Liver (tissue), 3 donors: ENCODE measurements at regions not wholly inside any gene's neighbourhood (a gene's known extent, or its start where the extent isn't known, plus 50 kb on each side); places are given as distances from the start of the nearest gene placed in this dataset.

Source experiments
- FOXA1 ChIP-seq: IDR thresholded peaks from 2 replicates; pipeline ENCODE4 v1.6.1; 2016; ENCODE audit warnings: antibody characterized with exemption
- JUND ChIP-seq, 2 donors: IDR thresholded peaks; 2 replicates each; pipeline ENCODE4 v1.6.1; 2016; ENCODE audit warnings: antibody characterized with exemption in 2 of 2
- RAD21 ChIP-seq, 2 donors: IDR thresholded peaks; 2 replicates each; pipeline ENCODE4 v1.6.1; 2016; ENCODE audit warnings: antibody characterized with exemption in 2 of 2, mild to moderate bottlenecking in 2 of 2
- SP1 ChIP-seq: IDR thresholded peaks from 2 replicates; pipeline ENCODE4 v1.6.1; 2018; ENCODE audit warnings: antibody characterized with exemption, mild to moderate bottlenecking
- TAF1 ChIP-seq: conservative IDR thresholded peaks from 2 replicates; pipeline ENCODE4 v1.6.1; 2016; ENCODE audit warnings: antibody characterized with exemption, mild to moderate bottlenecking
- YY1 ChIP-seq: IDR thresholded peaks from 2 replicates; pipeline ENCODE4 v1.6.1; 2016; ENCODE audit warnings: antibody characterized with exemption, mild to moderate bottlenecking
- TF ChIP-seq, protein P1 (sequence below): fragments of 150-350 bp; IDR thresholded peaks from 2 replicates; pipeline ENCODE4 v1.5.1; 2017; ENCODE audit warnings: improper control_type of control experiment, low read depth, low read length; ENCODE audit not compliant: missing input control
- TF ChIP-seq, protein P2 (sequence below): IDR thresholded peaks from 2 replicates; pipeline ENCODE4 v1.6.1; 2016; ENCODE audit warnings: antibody characterized with exemption, mild to moderate bottlenecking
- TF ChIP-seq, protein P3 (sequence below): IDR thresholded peaks from 2 replicates; pipeline ENCODE4 v1.6.1; 2016; ENCODE audit warnings: antibody characterized with exemption
- TF ChIP-seq, protein P4 (sequence below): IDR thresholded peaks from 2 replicates; pipeline ENCODE4 v1.6.1; 2016; ENCODE audit warnings: antibody characterized with exemption
- TF ChIP-seq, protein P5 (sequence below): IDR thresholded peaks from 2 replicates; pipeline ENCODE4 v1.6.1; 2016; ENCODE audit warnings: antibody characterized with exemption
- donor health status: healthy.
- donor health status: healthy.

DNA sequence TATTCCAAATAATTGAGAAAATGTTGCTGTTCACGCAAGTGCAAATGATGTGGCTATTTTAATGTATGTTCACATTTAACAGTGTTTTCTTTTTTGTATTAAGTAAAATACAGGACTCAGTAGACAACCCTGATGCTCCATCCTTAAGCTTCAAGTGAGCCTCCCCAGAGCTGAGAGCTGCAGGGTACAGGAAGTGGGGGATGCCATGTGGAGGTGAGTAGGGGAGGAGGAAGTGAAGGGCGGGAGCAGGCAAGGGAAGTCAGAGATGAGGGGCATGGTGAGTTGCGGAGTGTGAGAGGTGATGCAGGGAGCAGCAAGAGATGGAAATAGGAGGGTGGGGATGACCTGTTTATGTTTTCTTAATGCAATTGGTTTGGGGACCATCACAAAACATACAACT is 711.0 kb downstream of the UQCRFS1 start:
- TF ChIP-seq, protein P1, sequence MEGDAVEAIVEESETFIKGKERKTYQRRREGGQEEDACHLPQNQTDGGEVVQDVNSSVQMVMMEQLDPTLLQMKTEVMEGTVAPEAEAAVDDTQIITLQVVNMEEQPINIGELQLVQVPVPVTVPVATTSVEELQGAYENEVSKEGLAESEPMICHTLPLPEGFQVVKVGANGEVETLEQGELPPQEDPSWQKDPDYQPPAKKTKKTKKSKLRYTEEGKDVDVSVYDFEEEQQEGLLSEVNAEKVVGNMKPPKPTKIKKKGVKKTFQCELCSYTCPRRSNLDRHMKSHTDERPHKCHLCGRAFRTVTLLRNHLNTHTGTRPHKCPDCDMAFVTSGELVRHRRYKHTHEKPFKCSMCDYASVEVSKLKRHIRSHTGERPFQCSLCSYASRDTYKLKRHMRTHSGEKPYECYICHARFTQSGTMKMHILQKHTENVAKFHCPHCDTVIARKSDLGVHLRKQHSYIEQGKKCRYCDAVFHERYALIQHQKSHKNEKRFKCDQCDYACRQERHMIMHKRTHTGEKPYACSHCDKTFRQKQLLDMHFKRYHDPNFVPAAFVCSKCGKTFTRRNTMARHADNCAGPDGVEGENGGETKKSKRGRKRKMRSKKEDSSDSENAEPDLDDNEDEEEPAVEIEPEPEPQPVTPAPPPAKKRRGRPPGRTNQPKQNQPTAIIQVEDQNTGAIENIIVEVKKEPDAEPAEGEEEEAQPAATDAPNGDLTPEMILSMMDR, result no peak
- TF ChIP-seq, protein P2, sequence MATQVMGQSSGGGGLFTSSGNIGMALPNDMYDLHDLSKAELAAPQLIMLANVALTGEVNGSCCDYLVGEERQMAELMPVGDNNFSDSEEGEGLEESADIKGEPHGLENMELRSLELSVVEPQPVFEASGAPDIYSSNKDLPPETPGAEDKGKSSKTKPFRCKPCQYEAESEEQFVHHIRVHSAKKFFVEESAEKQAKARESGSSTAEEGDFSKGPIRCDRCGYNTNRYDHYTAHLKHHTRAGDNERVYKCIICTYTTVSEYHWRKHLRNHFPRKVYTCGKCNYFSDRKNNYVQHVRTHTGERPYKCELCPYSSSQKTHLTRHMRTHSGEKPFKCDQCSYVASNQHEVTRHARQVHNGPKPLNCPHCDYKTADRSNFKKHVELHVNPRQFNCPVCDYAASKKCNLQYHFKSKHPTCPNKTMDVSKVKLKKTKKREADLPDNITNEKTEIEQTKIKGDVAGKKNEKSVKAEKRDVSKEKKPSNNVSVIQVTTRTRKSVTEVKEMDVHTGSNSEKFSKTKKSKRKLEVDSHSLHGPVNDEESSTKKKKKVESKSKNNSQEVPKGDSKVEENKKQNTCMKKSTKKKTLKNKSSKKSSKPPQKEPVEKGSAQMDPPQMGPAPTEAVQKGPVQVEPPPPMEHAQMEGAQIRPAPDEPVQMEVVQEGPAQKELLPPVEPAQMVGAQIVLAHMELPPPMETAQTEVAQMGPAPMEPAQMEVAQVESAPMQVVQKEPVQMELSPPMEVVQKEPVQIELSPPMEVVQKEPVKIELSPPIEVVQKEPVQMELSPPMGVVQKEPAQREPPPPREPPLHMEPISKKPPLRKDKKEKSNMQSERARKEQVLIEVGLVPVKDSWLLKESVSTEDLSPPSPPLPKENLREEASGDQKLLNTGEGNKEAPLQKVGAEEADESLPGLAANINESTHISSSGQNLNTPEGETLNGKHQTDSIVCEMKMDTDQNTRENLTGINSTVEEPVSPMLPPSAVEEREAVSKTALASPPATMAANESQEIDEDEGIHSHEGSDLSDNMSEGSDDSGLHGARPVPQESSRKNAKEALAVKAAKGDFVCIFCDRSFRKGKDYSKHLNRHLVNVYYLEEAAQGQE, result no peak
- no peak for TF ChIP-seq RAD21 (IDR thresholded peaks at IDR 0.05)
- TF ChIP-seq, protein P3, sequence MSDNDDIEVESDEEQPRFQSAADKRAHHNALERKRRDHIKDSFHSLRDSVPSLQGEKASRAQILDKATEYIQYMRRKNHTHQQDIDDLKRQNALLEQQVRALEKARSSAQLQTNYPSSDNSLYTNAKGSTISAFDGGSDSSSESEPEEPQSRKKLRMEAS, result no peak
- TF ChIP-seq, protein P4, sequence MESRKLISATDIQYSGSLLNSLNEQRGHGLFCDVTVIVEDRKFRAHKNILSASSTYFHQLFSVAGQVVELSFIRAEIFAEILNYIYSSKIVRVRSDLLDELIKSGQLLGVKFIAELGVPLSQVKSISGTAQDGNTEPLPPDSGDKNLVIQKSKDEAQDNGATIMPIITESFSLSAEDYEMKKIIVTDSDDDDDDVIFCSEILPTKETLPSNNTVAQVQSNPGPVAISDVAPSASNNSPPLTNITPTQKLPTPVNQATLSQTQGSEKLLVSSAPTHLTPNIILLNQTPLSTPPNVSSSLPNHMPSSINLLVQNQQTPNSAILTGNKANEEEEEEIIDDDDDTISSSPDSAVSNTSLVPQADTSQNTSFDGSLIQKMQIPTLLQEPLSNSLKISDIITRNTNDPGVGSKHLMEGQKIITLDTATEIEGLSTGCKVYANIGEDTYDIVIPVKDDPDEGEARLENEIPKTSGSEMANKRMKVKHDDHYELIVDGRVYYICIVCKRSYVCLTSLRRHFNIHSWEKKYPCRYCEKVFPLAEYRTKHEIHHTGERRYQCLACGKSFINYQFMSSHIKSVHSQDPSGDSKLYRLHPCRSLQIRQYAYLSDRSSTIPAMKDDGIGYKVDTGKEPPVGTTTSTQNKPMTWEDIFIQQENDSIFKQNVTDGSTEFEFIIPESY, result no peak
- TF ChIP-seq, protein P5, sequence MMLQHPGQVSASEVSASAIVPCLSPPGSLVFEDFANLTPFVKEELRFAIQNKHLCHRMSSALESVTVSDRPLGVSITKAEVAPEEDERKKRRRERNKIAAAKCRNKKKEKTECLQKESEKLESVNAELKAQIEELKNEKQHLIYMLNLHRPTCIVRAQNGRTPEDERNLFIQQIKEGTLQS, result no peak
- TF ChIP-seq FOXA1, result no peak
- no peak for TF ChIP-seq TAF1
- no peak for TF ChIP-seq YY1
- TF ChIP-seq JUND (IDR thresholded peaks at IDR 0.05), result no peak
- TF ChIP-seq SP1, result no peak
